Left kidney (tissue), 1 donor: ENCODE measurements at regions not wholly inside any gene's neighbourhood (a gene's known extent, or its start where the extent isn't known, plus 50 kb on each side); places are given as distances from the start of the nearest gene placed in this dataset.
"Not testable (repeated sequence)": the region's sequence is repeated elsewhere in the genome, so short reads cannot be mapped to it uniquely, and the experiment has no call there.

ENCODE experiments used
- DNase-seq: peaks from one replicate; pipeline ENCODE4 v3.0.0-alpha.2; 2013

DNA sequence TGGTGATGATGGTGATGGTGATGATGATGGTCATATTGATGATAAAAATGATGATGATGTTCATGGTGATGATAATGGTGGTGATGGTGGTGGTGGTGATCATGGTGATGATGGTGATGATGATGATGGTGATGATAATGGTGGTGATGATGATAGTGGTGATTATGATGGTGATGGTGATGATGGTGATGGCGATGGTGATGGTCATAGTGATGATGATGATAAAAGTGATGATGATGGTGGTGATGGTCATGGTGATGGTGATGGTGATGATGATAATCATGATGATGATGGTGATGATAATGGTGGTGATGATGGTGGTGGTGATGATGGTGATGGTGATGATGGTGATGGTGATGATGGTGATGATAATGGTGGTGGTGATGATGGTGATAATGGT lies 478.7 kb downstream of the TYW1 start:
- DNase-seq: no peak

GRCh38 chr7:67478066-67478465 lies 481.4 kb downstream of the TYW1 start:
- DNase-seq: no peak

GRCh38 chr7:67484244-67484751 lies 487.7 kb downstream of the TYW1 start:
- peak; percentile 84 for DNase-seq

- no peak for DNase-seq
These were observed 489.8 kb downstream of the TYW1 start for GRCh38 chr7:67486401-67486800.

DNA sequence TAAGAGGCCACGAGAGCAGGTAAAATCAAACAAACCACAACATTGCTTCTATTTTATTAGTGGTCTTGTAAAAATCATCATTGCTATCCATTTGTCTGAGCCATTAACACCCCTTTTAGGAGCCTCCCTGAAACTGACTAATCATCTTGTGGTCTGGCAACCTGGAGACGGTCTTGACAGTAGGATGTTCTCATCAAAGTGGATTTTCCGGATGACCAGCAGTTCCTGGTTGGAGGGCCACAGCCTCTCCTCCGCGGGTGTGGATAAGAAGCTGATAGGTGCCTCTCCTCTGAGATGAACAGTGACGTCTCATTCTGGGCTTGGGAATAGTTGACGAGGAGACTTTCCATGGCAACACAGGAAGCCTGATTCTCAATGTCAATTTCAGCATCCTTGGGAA lies 490.7 kb downstream of the TYW1 start:
- DNase-seq: no peak

GRCh38 chr7:67489881-67490280 lies 493.2 kb downstream of the TYW1 start:
- DNase-seq: no peak

- no peak for DNase-seq
These were observed 496.7 kb downstream of the TYW1 start for GRCh38 chr7:67493366-67493765.

GRCh38 chr7:67496589-67496988 lies 500.0 kb downstream of the TYW1 start:
- no peak for DNase-seq

- not testable (repeated sequence) for DNase-seq
These were observed 501.3 kb downstream of the TYW1 start for GRCh38 chr7:67497914-67498313.

- DNase-seq: no peak
These were observed 506.3 kb downstream of the TYW1 start for GRCh38 chr7:67502929-67503328.

GRCh38 chr7:67505449-67505848 lies 508.8 kb downstream of the TYW1 start:
- no peak for DNase-seq

DNA sequence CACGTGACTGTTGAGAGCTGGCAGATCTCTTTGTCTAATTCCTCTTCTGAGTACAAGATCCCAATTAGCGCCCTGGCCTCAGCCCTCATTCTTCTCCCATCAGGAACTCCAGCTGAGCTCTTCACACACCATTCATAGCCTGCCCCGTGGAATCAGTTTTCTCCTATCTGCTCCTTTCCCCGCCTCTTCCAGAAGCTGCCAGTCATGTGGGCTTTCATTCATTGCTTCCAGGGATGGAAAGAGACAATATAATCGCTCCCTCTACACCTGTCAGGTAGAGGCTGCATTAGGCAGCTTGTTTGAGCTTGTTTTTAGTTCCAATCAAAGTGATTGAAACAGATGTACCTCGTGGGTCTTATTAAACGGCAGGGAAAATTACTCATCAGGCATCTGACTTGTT lies 515.8 kb downstream of the TYW1 start:
- DNase-seq: no peak

DNA sequence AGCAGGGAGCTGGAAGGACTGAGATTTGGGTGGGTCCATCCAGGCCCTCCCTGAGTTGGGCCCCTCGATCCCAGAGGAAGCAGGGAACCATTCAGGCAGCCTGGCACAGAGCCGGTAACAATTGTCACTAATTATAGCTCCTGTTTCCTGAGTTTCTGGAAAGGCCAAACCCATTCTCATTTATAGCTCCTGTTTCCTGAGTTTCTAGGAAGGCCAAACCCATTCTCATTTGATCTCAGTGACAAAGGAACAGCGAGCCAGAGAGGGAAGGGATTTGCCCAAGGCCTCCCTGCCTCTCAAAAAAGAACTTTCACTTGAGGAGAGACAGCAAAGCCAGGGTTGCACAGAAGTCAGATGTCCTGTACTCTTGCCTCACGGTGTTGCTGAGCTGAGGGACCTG lies 521.9 kb downstream of the TYW1 start:
- DNase-seq: peak; percentile 30

- no peak for DNase-seq
These were observed 522.5 kb downstream of the TYW1 start for GRCh38 chr7:67519171-67519570.

DNA sequence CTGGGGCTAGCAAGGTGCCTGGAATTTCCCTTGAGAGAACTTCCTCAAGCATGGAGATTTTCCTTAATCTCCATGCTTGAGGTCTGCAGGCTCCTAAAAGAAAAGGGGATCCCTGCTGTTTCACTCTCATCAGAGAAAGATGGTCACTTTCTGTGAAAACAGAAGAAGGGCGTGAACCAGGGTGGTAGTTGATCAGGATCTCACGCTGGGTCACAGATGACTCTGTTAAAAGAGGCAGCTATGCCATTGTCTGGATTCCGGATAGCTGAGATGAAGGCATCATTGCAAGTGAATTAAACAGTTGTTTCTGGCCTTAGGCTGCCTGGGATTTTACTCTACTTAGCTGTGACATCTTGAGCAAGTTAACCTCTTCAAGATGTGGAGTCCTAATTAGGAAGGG lies 525.9 kb downstream of the TYW1 start:
- no peak for DNase-seq

- DNase-seq: no peak
These were observed 527.1 kb downstream of the TYW1 start for GRCh38 chr7:67523713-67524112.

GRCh38 chr7:67525588-67525987 lies 529.0 kb downstream of the TYW1 start:
- no peak for DNase-seq

GRCh38 chr7:67535241-67535989 lies 538.8 kb downstream of the TYW1 start:
- DNase-seq: no peak

GRCh38 chr7:67542916-67543315 lies 546.3 kb downstream of the TYW1 start:
- DNase-seq: no peak

DNA sequence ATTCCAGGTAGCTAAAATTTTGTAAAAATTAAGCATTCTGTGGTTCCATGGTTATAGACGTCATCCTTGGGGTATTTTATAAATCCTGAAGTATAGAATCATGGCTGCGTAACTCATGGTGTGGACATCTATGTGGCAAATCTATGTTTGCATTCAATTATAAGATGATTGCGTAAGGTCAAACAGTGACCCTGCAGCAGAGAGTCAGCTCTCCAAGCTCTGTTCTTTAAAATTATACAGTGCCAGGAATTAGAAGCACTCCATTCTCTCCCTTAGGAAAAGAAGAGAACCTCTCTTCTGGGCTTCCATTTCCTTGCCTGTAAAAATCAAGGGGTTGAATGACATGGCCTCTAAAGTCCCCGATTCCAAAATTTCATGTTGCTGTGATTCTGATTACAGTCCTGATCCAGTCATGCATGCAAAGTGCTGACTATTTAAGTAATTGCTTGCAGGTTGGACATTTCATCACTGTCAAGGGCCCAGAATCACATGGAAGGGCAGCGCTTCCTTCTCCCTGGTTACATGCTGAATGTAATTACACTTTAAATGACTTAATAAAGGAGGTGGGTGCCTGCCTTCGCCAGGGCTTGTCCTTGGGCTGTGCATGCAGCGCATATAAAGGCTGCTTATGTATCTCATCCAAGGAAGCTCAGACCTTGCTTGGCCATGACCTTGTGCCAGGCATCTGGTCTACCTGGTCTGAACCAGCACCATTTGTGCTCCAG lies 550.7 kb downstream of the TYW1 start:
- DNase-seq: peak; percentile 6

GRCh38 chr7:67549126-67549525 lies 552.5 kb downstream of the TYW1 start:
- no peak for DNase-seq

GRCh38 chr7:67550801-67551436 lies 554.3 kb downstream of the TYW1 start:
- DNase-seq: no peak

- no peak for DNase-seq
These were observed 556.1 kb downstream of the TYW1 start for GRCh38 chr7:67552738-67553137.
